DOHH2 (cell line): ENCODE measurements at regions not wholly inside any gene's neighbourhood (a gene's known extent, or its start where the extent isn't known, plus 50 kb on each side); places are given as distances from the start of the nearest gene placed in this dataset.

Experiments used
- H3F3A ChIP-seq: fragments of 200-600 bp; sonication (generic), shearing (Covaris generic); 2 replicates; pipeline ENCODE4 v1.6.0; 2016; ENCODE audit warnings: antibody characterized with exemption, mild to moderate bottlenecking; ENCODE audit not compliant: control insufficient read depth, insufficient read depth
- H3K27ac ChIP-seq: fragments of 200-600 bp; sonication (generic); 2 replicates; pipeline ENCODE4 v1.5.1; 2014; ENCODE audit warnings: low read depth, mild to moderate bottlenecking, low read length, moderate library complexity
- H3K27me3 ChIP-seq: fragments of 200-600 bp; sonication (generic); 2 replicates; pipeline ENCODE4 v1.6.1; 2014; ENCODE audit warnings: mild to moderate bottlenecking, low read length, mixed read lengths; ENCODE audit not compliant: control insufficient read depth
- H3K36me3 ChIP-seq: fragments of 200-600 bp; sonication (generic); 2 replicates; pipeline ENCODE4 v1.6.1; 2014; ENCODE audit warnings: mild to moderate bottlenecking, low read length, moderate library complexity, mixed read lengths; ENCODE audit not compliant: control insufficient read depth
- H3K4me1 ChIP-seq: fragments of 200-600 bp; sonication (generic); 2 replicates; pipeline ENCODE4 v1.6.1; 2014; ENCODE audit warnings: mild to moderate bottlenecking, low read length, mixed read lengths; ENCODE audit not compliant: control insufficient read depth
- H3K4me2 ChIP-seq: fragments of 200-600 bp; sonication (generic); 2 replicates; pipeline ENCODE4 v1.6.0; 2014; ENCODE audit warnings: mild to moderate bottlenecking, low read length, moderate library complexity
- H3K4me3 ChIP-seq: fragments of 200-600 bp; sonication (generic); 2 replicates; pipeline ENCODE4 v1.5.1; 2014; ENCODE audit warnings: mild to moderate bottlenecking, low read length, mixed read lengths
- H3K79me2 ChIP-seq: fragments of 200-600 bp; sonication (generic); 2 replicates; pipeline ENCODE4 v1.6.1; 2014; ENCODE audit warnings: mild to moderate bottlenecking, low read length, mixed read lengths; ENCODE audit not compliant: control insufficient read depth
- H3K9me2 ChIP-seq: fragments of 200-600 bp; sonication (generic); replicated peaks from 2 replicates; pipeline ENCODE4 v1.6.1; 2014; ENCODE audit warnings: mild to moderate bottlenecking, low read length, mixed read lengths; ENCODE audit not compliant: control insufficient read depth
- H3K9me3 ChIP-seq: fragments of 200-600 bp; sonication (generic); 2 replicates; pipeline ENCODE4 v1.6.1; 2014; ENCODE audit warnings: antibody characterized with exemption, low read length, mixed read lengths; ENCODE audit not compliant: control insufficient read depth, insufficient read depth
- H4K20me1 ChIP-seq: fragments of 200-600 bp; sonication (generic); 2 replicates; pipeline ENCODE4 v1.6.0; 2014; ENCODE audit warnings: low read depth, mild to moderate bottlenecking, antibody characterized with exemption, low read length, moderate library complexity; ENCODE audit not compliant: control insufficient read depth, insufficient read depth
- EZH2phosphoT487 ChIP-seq: fragments of 200-600 bp; sonication (generic); IDR thresholded peaks from 2 replicates; pipeline ENCODE4 v1.6.1; 2017; ENCODE audit warnings: borderline replicate concordance, mild to moderate bottlenecking, antibody characterized with exemption, low read length, moderate library complexity, mixed read lengths
- TF ChIP-seq, protein P1 (sequence below): fragments of 200-600 bp; sonication (generic); IDR thresholded peaks from one replicate; pipeline ENCODE4 v1.5.1; 2014; ENCODE audit warnings: antibody characterized with exemption, mild to moderate bottlenecking, low read depth, low read length; ENCODE audit not compliant: poor library complexity, severe bottlenecking

DNA sequence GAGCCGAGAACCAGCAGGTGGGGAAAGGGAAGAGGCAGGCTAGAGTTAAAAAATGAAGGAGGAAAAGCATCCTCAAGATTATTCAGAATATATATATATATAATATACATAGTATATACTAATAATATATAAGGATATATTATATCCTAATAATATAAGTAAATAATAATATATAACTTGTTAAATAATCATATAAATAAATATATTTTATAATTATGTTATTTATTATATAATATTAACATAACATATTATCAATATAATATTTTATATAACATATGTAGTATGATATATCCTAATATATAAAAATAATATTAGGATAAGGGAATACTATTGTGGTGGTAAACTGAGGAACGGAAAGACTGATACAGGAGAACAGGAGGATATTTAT is 171.8 kb downstream of the TRIM27 start:
- H3F3A ChIP-seq = no peaks in the 10 kb centered on the region
- no peaks in the 10 kb centered on the region for H3K36me3 ChIP-seq
- no peak for TF ChIP-seq EZH2phosphoT487
- TF ChIP-seq, protein P1, sequence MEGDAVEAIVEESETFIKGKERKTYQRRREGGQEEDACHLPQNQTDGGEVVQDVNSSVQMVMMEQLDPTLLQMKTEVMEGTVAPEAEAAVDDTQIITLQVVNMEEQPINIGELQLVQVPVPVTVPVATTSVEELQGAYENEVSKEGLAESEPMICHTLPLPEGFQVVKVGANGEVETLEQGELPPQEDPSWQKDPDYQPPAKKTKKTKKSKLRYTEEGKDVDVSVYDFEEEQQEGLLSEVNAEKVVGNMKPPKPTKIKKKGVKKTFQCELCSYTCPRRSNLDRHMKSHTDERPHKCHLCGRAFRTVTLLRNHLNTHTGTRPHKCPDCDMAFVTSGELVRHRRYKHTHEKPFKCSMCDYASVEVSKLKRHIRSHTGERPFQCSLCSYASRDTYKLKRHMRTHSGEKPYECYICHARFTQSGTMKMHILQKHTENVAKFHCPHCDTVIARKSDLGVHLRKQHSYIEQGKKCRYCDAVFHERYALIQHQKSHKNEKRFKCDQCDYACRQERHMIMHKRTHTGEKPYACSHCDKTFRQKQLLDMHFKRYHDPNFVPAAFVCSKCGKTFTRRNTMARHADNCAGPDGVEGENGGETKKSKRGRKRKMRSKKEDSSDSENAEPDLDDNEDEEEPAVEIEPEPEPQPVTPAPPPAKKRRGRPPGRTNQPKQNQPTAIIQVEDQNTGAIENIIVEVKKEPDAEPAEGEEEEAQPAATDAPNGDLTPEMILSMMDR = no peak
- H3K27ac ChIP-seq = no peak overlapping the region
- H3K4me2 ChIP-seq = no peak overlapping the region
- H3K4me1 ChIP-seq = no peaks in the 10 kb centered on the region
- peaks cover 3% of the 10 kb centered on the region; the same call in 1 of the 2 replicates for H3K9me3 ChIP-seq
- 0 out of 2 replicates have a peak, but pooled peaks cover 2% of the 10 kb centered on the region for H3K27me3 ChIP-seq
- no peaks in the 10 kb centered on the region for H3K79me2 ChIP-seq
- H3K9me2 ChIP-seq = no peaks in the 10 kb centered on the region
- no peaks in the 10 kb centered on the region for H4K20me1 ChIP-seq
- H3K4me3 ChIP-seq = no peak overlapping the region

- Histone ChIP-seq H3K9me3 (no peaks in the 10 kb centered on the region), H3K4me3 (no peak overlapping the region), H3K27me3 (peaks cover 3% of the 10 kb centered on the region; the same call in 1 of the 2 replicates), H3K4me2 (no peak overlapping the region), H3K27ac (no peak overlapping the region), H3K4me1 (no peaks in the 10 kb centered on the region), H3K36me3 (no peaks in the 10 kb centered on the region), H3K9me2 (no peaks in the 10 kb centered on the region), H3K79me2 (no peaks in the 10 kb centered on the region), H4K20me1 (no peaks in the 10 kb centered on the region), H3F3A (no peaks in the 10 kb centered on the region)
- TF ChIP-seq EZH2phosphoT487 = no peak
- TF ChIP-seq, protein P1 = no peak
Observed at GRCh38 chr6:28757429-28758045, 166.2 kb downstream of the TRIM27 start.

- Histone ChIP-seq H3K27ac (no peak overlapping the region), H3K36me3 (no peaks in the 10 kb centered on the region), H4K20me1 (no peaks in the 10 kb centered on the region), H3F3A (no peaks in the 10 kb centered on the region), H3K4me2 (no peak overlapping the region), H3K9me3 (no peaks in the 10 kb centered on the region), H3K4me1 (no peaks in the 10 kb centered on the region), H3K4me3 (no peak overlapping the region), H3K27me3 (peaks cover 3% of the 10 kb centered on the region; the same call in 1 of the 2 replicates), H3K9me2 (no peaks in the 10 kb centered on the region), H3K79me2 (no peaks in the 10 kb centered on the region)
- TF ChIP-seq, protein P1 = no peak
- TF ChIP-seq EZH2phosphoT487 = no peak
Observed at GRCh38 chr6:28758046-28758817, 165.6 kb downstream of the TRIM27 start.
